A172 (cell line): ENCODE measurements at regions not wholly inside any gene's neighbourhood (a gene's known extent, or its start where the extent isn't known, plus 50 kb on each side); places are given as distances from the start of the nearest gene placed in this dataset.

Source experiments
- DNase-seq: peaks from one replicate; pipeline ENCODE4 v3.0.0-alpha.2; 2015; ENCODE audit warnings: low spot score

- DNase-seq, result peak; percentile 55
These were observed 53.1 kb upstream of the HMCN1 start for GRCh38 chr1:185681034-185681633.

GRCh38 chr1:185680453-185680852 is 53.7 kb upstream of the HMCN1 start:
- DNase-seq, result no peak

- DNase-seq, result no peak
These were observed 55.0 kb upstream of the HMCN1 start for GRCh38 chr1:185679220-185679619.

GRCh38 chr1:185676969-185677368 is 57.2 kb upstream of the HMCN1 start:
- DNase-seq, result no peak

GRCh38 chr1:185674201-185674600 is 60.0 kb upstream of the HMCN1 start:
- DNase-seq, result no peak

GRCh38 chr1:185672719-185673360 is 61.4 kb upstream of the HMCN1 start:
- DNase-seq, result no peak

- DNase-seq, result peak; percentile 50
These were observed 64.0 kb upstream of the HMCN1 start for GRCh38 chr1:185670187-185670627.

GRCh38 chr1:185668013-185668412 is 66.2 kb upstream of the HMCN1 start:
- no peak for DNase-seq

- no peak for DNase-seq
These were observed 67.6 kb upstream of the HMCN1 start for GRCh38 chr1:185666582-185666981.

- DNase-seq, result no peak
These were observed 70.4 kb upstream of the HMCN1 start for GRCh38 chr1:185663771-185664296.

GRCh38 chr1:185663332-185663731 is 70.9 kb upstream of the HMCN1 start:
- no peak for DNase-seq

- no peak for DNase-seq
These were observed 72.2 kb upstream of the HMCN1 start for GRCh38 chr1:185661971-185662370.

GRCh38 chr1:185656663-185657062 is 77.5 kb upstream of the HMCN1 start:
- DNase-seq, result no peak

GRCh38 chr1:185654952-185655314 is 79.3 kb upstream of the HMCN1 start:
- DNase-seq, result no peak

GRCh38 chr1:185654199-185654951 is 79.8 kb upstream of the HMCN1 start:
- DNase-seq, result no peak

- DNase-seq, result no peak
These were observed 80.6 kb upstream of the HMCN1 start for GRCh38 chr1:185653615-185654014.

- DNase-seq, result peak; percentile 15
These were observed 81.8 kb upstream of the HMCN1 start for GRCh38 chr1:185652348-185652747.

- no peak for DNase-seq
These were observed 83.5 kb upstream of the HMCN1 start for GRCh38 chr1:185650602-185651230.

GRCh38 chr1:185648858-185649589 is 85.2 kb upstream of the HMCN1 start:
- no peak for DNase-seq

GRCh38 chr1:185647597-185648267 is 86.5 kb upstream of the HMCN1 start:
- peak; percentile 27 for DNase-seq

- peak; percentile 97 for DNase-seq
These were observed 87.9 kb upstream of the HMCN1 start for GRCh38 chr1:185646202-185646683.
